ENCODE measurements at regions not wholly inside any gene's neighbourhood (a gene's known extent, or its start where the extent isn't known, plus 50 kb on each side); places are given as distances from the start of the nearest gene placed in this dataset.

DNA sequence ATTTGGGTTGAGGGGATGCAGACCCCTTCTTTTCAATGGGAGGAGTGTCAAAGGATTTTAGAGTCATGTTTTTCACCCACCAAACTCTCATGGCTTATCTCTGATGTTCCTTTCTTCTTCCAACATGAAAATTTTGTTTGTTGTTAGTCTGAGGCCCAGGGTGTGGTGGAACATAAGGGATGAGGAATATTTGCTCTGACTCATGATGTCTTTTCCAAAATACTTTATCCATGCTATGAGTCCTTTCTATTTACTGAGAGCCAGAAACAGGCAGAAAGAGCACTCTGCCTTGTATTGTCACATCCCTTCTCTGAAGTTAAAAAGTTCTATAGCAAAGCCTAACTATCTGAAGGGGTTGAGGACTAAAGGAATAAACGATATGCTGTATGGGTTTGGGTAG lies 61.6 kb upstream of the GYPA start:
- TF ChIP-seq, protein P1, sequence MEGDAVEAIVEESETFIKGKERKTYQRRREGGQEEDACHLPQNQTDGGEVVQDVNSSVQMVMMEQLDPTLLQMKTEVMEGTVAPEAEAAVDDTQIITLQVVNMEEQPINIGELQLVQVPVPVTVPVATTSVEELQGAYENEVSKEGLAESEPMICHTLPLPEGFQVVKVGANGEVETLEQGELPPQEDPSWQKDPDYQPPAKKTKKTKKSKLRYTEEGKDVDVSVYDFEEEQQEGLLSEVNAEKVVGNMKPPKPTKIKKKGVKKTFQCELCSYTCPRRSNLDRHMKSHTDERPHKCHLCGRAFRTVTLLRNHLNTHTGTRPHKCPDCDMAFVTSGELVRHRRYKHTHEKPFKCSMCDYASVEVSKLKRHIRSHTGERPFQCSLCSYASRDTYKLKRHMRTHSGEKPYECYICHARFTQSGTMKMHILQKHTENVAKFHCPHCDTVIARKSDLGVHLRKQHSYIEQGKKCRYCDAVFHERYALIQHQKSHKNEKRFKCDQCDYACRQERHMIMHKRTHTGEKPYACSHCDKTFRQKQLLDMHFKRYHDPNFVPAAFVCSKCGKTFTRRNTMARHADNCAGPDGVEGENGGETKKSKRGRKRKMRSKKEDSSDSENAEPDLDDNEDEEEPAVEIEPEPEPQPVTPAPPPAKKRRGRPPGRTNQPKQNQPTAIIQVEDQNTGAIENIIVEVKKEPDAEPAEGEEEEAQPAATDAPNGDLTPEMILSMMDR (IDR thresholded peaks at IDR 0.05), result no peak
- no peak for ATAC-seq (ENCODE audit: low FRiP score)
- DNase-seq (ENCODE audit: low spot score), result no peak

DNA sequence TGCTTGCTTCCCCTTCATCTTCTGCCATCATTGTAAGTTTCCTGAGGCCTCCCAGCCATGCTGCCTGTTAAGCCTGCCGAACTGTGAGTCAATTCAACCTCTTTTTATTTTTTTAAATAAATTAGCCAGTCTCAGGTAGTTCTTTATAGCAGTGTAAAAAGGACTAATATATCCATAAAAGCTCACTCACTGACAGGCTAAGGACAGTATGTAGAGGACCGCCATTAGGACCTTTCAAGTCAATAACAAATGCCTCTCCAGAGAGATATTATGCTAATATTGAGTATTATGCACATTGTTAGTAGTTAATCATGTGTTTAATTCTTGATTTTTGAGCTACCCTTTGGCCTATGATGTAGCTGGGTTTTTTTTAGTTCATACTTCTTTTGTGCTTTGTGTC lies 62.6 kb upstream of the GYPA start:
- ATAC-seq (ENCODE audit: low FRiP score) (no peak), DNase-seq (ENCODE audit: low spot score) (no peak)
- TF ChIP-seq, protein P1 (IDR thresholded peaks at IDR 0.05), result no peak

DNA sequence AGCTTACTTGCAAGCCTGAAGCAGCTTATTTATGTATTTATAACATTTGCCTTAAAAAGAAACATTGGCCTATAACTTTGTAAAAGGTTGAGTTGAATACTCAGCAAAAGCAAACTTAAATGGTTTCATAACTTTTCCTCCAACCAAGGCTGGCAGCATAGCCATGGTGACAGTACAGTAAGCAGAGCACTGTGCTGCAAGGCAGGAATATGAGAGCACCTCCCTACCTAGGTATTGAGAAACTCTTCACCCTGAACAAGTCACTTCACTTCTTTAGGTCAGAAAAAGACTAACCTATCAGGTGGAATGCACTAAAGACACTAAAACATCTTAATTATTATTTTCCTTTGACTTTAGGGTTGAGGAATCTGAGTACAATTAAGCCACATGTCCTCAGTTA lies 63.9 kb upstream of the GYPA start:
- TF ChIP-seq, protein P1 (IDR thresholded peaks at IDR 0.05), result no peak
- DNase-seq (ENCODE audit: low spot score) (no peak), ATAC-seq (ENCODE audit: low FRiP score) (no peak)

DNA sequence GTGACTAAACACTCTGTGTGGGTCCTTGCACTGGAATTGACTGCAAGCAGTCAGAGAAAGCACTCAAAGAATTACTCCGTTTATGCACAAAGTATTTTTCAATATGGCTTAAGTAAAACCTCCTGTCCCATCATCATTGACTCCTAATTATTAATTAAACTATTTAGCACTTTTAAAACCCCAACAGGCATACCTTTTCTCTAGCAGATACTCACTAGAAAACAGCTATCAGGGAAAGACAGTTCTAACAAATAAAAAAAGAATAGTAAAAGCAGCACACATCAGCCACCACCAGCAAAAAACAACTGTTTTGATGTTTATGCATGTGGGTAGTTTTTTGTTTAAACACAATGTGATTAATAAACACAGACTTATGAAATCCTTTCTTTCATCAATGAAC lies 66.2 kb upstream of the GYPA start:
- TF ChIP-seq, protein P1 (IDR thresholded peaks at IDR 0.05), result no peak
- no peak for ATAC-seq (ENCODE audit: low FRiP score)
- DNase-seq (ENCODE audit: low spot score), result no peak

DNA sequence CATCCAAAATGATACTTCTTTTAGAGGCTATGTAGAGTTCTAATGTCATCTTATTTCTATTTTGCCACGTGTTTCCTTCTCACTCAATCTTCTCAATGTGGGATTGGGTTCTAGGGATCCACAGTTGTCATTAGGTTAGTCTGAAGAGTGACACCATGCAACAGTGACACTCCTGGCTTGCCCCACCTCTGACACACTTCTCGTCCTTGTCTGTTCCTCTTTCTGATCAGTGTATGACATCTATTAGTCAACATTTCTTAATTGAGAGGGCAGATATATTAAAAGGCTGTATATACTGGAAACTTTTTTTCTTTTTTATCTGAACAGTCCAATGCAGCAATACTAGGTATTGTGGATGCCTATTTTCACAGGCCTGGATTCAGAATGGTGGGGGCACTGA lies 67.6 kb upstream of the GYPA start:
- DNase-seq (ENCODE audit: low spot score), result no peak
- ATAC-seq (ENCODE audit: low FRiP score), result no peak
- TF ChIP-seq, protein P1 (IDR thresholded peaks at IDR 0.05), result no peak

DNA sequence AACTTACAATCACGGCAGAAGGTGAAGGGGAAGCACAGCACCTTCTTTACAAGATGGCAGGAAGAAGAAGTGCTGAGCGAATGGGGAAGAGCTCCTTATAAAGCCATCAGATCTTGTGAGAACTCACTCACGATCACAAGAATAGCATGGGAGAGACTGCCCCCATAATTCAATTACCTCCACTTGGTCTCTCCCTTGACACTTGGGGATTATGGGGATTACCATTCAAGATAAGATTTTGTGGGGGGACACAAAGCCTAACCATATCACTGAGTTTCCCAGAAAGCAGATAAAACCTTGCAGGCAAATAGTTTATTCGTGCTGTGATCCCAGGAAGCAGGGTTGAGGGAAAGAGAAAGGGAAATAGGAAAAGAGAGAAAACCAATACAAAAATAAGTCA lies 69.0 kb upstream of the GYPA start:
- TF ChIP-seq, protein P1 (IDR thresholded peaks at IDR 0.05), result no peak
- ATAC-seq (ENCODE audit: low FRiP score), result no peak
- no peak for DNase-seq (ENCODE audit: low spot score)

DNA sequence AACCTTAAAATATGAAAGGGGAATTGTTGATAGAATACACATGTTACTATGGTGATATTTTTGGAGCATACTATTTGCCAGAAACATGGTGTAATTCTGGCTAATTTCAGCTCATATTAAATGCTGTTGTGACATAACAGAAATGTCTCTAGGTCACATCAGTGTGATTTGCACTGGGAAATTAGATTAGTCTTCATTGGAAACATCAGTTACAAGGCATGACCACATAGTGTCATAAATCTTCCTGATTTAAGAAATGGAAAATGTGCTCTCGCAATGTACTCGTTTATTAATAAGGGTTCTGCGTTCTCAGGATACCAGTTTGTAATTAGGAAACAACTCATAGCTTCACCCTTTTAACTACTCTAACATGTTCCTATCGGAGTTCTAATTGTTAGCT lies 72.9 kb upstream of the GYPA start:
- DNase-seq (ENCODE audit: low spot score), result no peak
- ATAC-seq (ENCODE audit: low FRiP score), result no peak
- TF ChIP-seq, protein P1 (IDR thresholded peaks at IDR 0.05), result no peak

All from omental fat pad (tissue), 3 donors.